RWPE2 (cell line): ENCODE measurements at regions not wholly inside any gene's neighbourhood (a gene's known extent, or its start where the extent isn't known, plus 50 kb on each side); places are given as distances from the start of the nearest gene placed in this dataset.
A peak's percentile ranks its signal among the peaks of the same experiment; 100 is the strongest.
"Not testable (repeated sequence)": the region's sequence is repeated elsewhere in the genome, so short reads cannot be mapped to it uniquely, and the experiment has no call there.

Experiments used
- ATAC-seq: fragments of 200-7000 bp; cut with Tn5 transposase; 3 replicates; pipeline ENCODE4 v1.9.1; 2021; ENCODE audit warnings: low read depth
- DNase-seq: peaks from one replicate; pipeline ENCODE4 v3.0.0-alpha.2; 2020; ENCODE audit warnings: low spot score
- H3K27ac ChIP-seq: fragments of 450-650 bp; 2 replicates; pipeline ENCODE4 v1.5.1; 2017; ENCODE audit warnings: mild to moderate bottlenecking; ENCODE audit not compliant: poor library complexity, severe bottlenecking
- H3K27me3 ChIP-seq: fragments of 250-450 bp; sonication (Bioruptor Pico); 2 replicates; pipeline ENCODE4 v1.5.1; 2021; ENCODE audit warnings: mild to moderate bottlenecking, moderate library complexity; ENCODE audit not compliant: insufficient read depth, poor library complexity, severe bottlenecking
- H3K36me3 ChIP-seq: fragments of 250-450 bp; sonication (Bioruptor Pico); 2 replicates; pipeline ENCODE4 v1.5.1; 2020; ENCODE audit warnings: low read depth, mild to moderate bottlenecking, moderate library complexity
- H3K4me1 ChIP-seq: fragments of 250-450 bp; sonication (Bioruptor Pico); 2 replicates; pipeline ENCODE4 v1.5.1; 2021; ENCODE audit warnings: mild to moderate bottlenecking, moderate library complexity; ENCODE audit not compliant: insufficient read depth, poor library complexity, severe bottlenecking
- H3K4me3 ChIP-seq: fragments of 250-450 bp; sonication (Bioruptor Pico); 2 replicates; pipeline ENCODE4 v1.5.1; 2021; ENCODE audit warnings: mild to moderate bottlenecking, moderate library complexity; ENCODE audit not compliant: severe bottlenecking
- H3K9me3 ChIP-seq: fragments of 250-450 bp; sonication (Bioruptor Pico); 2 replicates; pipeline ENCODE4 v1.5.1; 2021; ENCODE audit warnings: mild to moderate bottlenecking, moderate library complexity; ENCODE audit not compliant: severe bottlenecking
- CTCF ChIP-seq: fragments of 450-650 bp; IDR thresholded peaks from one replicate; pipeline ENCODE4 v1.5.1; 2017; ENCODE audit warnings: mild to moderate bottlenecking, moderate library complexity; ENCODE audit not compliant: poor library complexity, severe bottlenecking

DNA sequence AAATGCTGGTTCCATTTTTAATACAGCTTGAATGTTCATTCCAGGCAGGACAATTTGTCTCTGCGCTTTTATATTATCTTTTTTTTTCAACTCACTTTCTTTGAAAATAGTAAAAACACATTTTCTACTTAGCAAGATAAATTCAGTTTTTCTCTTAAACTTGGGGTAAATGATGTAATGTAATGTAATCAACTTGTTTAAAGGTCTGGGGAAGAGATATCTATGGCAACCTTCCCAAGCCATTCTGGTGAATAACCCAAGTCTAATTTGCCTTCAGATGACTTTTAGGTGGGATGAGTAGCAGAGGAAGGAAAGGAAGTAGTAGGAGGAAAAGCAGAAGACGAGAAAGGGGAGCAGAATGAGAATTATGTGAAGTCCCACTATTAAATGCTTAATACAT, 335.1 kb downstream of the SV2B start:
- Histone ChIP-seq H3K27ac (no peak overlapping the region), H3K9me3 (no peaks in the 10 kb centered on the region), H3K27me3 (no peaks in the 10 kb centered on the region), H3K4me3 (no peak overlapping the region), H3K4me1 (no peaks in the 10 kb centered on the region), H3K36me3 (no peaks in the 10 kb centered on the region)
- DNase-seq = no peak
- no peak for TF ChIP-seq CTCF
- no peak for ATAC-seq

DNA sequence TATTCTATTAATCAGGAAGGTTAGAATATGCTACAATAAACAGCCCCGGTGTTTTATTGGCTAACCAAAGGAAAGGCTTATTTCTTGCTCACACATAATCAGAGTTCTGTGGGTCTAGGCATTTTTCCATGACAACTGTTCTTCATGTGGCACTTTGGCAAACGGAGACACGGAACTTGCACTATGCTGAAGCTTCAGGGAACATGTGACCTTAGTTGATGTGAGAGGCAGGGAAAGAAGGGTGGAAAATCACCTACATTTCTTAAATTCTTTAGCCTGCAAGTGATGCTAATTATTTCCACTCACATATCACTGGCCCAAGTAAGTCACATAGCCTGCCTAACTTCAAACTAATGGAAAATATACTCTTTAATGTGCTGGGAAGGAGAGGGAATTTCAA, 344.6 kb downstream of the SV2B start:
- H3K4me1 ChIP-seq = peaks cover 12% of the 10 kb centered on the region
- ATAC-seq (no peak), DNase-seq (no peak)
- no peak overlapping the region for H3K4me3 ChIP-seq
- no peaks in the 10 kb centered on the region for H3K36me3 ChIP-seq
- no peak for TF ChIP-seq CTCF
- H3K27me3 ChIP-seq = no peaks in the 10 kb centered on the region
- peaks cover 4% of the 10 kb centered on the region for H3K9me3 ChIP-seq
- no peak overlapping the region for H3K27ac ChIP-seq

DNA sequence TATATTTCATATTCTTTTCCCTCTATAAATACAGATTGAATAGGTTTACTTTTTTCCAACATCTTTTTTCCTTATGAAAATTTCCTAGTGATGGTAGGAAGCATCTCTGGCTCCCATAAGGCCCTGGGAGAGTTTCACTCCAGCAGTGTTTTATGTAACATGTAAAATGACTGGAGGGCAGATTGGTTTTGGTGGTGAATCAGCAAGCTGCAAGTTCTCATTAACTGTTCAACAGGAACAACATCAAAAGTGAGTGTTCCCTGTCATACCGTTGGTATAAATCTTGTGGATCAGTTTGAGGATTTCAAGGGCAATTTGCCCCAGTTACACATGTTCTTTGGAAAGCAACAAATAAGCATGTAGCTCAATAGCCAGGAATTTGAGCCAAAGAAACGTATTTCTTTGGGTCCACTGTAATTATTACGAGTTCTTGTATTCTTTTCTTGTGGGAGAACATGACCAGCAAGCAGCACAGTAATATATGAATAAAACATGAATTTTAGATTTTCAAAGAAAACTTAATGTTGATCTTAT, 345.7 kb downstream of the SV2B start:
- Histone ChIP-seq H3K27ac (no peak overlapping the region), H3K4me1 (peaks cover 12% of the 10 kb centered on the region), H3K36me3 (no peaks in the 10 kb centered on the region), H3K4me3 (no peak overlapping the region), H3K27me3 (no peaks in the 10 kb centered on the region), H3K9me3 (peaks cover 4% of the 10 kb centered on the region)
- ATAC-seq (peak; percentile 85), DNase-seq (no peak)
- TF ChIP-seq CTCF = no peak

DNA sequence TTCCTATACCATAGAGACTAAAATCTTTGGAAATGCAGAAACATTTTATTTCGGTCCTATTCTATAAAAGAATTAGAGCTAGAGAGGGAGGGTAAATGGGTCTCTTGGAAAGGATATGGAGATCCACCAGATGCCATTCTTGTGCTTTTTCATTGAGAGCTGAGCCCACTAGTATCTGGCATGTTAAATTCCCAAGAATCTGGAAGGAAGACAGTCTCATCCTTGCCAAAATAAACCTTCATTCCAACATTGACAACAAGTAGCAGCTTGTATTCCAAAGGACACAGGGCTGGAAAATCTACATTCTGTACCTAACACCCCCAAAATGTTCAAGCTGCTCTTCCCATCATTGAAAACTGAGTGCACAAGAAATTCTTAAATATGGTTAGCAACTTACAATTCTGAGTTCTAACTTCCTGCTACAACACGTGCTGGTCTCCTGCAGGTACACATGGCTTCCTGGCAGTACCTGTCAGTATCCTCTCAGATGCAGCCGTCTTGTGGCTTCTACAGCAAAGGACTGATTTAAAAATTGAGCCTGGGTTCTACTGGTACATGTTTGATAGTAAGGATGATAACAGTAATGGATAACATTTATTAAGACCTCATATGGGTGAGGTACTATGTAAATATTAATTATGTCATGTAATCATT, 348.1 kb downstream of the SV2B start:
- no peaks in the 10 kb centered on the region for H3K9me3 ChIP-seq
- H3K4me3 ChIP-seq = no peak overlapping the region
- no peak overlapping the region for H3K27ac ChIP-seq
- DNase-seq = no peak
- peaks cover 12% of the 10 kb centered on the region for H3K4me1 ChIP-seq
- H3K36me3 ChIP-seq = no peaks in the 10 kb centered on the region
- no peak for TF ChIP-seq CTCF
- no peak for ATAC-seq
- no peaks in the 10 kb centered on the region for H3K27me3 ChIP-seq

- not testable (repeated sequence) for DNase-seq, H3K36me3 ChIP-seq, ATAC-seq, H3K27me3 ChIP-seq, H3K4me3 ChIP-seq, H3K27ac ChIP-seq, H3K9me3 ChIP-seq
- peaks cover 15% of the 10 kb centered on the region for H3K4me1 ChIP-seq
Observed at GRCh38 chr15:91453376-91453775, 353.3 kb downstream of the SV2B start.
